GM23248 (cell line): ENCODE measurements at regions not wholly inside any gene's neighbourhood (a gene's known extent, or its start where the extent isn't known, plus 50 kb on each side); places are given as distances from the start of the nearest gene placed in this dataset.

Source experiments
- EZH2 ChIP-seq: fragments of 200-600 bp; sonication (generic); IDR thresholded peaks from 2 replicates; pipeline ENCODE4 v1.6.1; 2018; ENCODE audit warnings: antibody characterized with exemption, mild to moderate bottlenecking; ENCODE audit not compliant: insufficient read depth, poor library complexity, severe bottlenecking
- EZH2phosphoT487 ChIP-seq: fragments of 200-600 bp; sonication (generic); IDR thresholded peaks from 2 replicates; pipeline ENCODE4 v1.6.1; 2018; ENCODE audit warnings: antibody characterized with exemption, moderate library complexity, mild to moderate bottlenecking, low read depth; ENCODE audit not compliant: insufficient read depth

DNA sequence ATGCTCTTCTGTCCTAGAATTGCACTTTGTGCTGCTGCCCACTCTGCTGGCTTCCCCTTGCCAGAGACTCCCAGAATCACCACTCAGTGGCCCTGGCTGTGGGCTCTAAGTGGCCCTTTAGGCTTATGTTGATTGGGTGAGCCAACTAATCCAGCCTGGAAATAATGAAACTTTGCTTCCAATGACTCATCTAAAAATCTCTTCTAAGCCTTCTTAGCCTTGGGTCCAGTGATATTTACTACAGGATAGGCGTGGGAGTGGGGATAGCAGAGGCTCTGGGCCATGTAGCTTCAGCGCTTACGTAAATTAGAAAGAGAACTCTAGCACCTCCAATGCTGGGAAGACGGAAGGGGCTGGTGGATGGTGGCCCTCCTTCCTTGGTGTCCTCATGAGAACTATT is 137.9 kb downstream of the TTC8 start:
- no peak for TF ChIP-seq EZH2phosphoT487
- TF ChIP-seq EZH2: no peak
